ENCODE measurements at regions not wholly inside any gene's neighbourhood (a gene's known extent, or its start where the extent isn't known, plus 50 kb on each side); places are given as distances from the start of the nearest gene placed in this dataset.

DNA sequence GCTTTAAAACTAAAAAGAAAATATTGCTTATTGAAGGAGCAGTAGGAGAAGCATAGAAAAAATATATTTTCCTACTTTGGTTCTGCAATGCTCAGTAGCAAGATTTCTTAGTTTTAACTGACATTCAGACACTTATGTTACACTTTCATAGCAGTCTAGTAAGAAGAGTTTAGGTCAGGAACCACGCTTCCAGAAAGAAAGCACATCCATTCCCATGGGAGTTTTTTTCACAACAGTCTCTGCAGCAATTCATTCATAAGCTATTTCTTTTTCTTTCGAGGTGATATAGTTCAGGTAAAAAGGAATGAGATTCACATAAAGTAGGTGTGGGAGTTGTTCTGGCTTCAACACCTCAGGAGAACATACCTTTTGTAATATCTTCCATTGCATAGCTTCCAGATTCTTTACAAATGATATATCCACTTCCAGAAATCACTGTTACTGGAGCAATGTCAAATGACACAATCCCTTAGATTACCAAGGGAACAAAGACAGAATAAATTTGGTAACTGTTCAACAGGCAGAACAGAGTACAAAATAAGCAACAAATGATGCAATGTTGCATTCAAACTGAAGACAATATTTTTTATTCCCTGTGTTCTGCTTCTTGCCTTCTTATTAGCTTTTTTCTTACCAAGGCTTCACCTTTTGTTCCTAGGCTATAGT is 95.2 kb upstream of the GULP1 start:
- Histone ChIP-seq H3K27me3 (replicated peaks; ENCODE audit: control insufficient read depth, insufficient read depth, low read length) (no peaks in the 10 kb centered on the region), H3K4me3 (replicated peaks; ENCODE audit: low read depth, low read length) (no peak overlapping the region), H3K36me3 (ENCODE audit: control insufficient read depth, insufficient read depth, low read length) (no peaks in the 10 kb centered on the region)
- DNase-seq (ENCODE audit: extremely low read depth, insufficient read length): no peak
- TF ChIP-seq CTCF (IDR thresholded peaks at IDR 0.05; ENCODE audit: insufficient read depth, low read length, poor library complexity, severe bottlenecking): no peak

- no peak for TF ChIP-seq CTCF (IDR thresholded peaks at IDR 0.05; ENCODE audit: insufficient read depth, low read length, poor library complexity, severe bottlenecking)
- H3K27me3 ChIP-seq (replicated peaks; ENCODE audit: control insufficient read depth, insufficient read depth, low read length): no peaks in the 10 kb centered on the region
- no peaks in the 10 kb centered on the region for H3K36me3 ChIP-seq (ENCODE audit: control insufficient read depth, insufficient read depth, low read length)
- no peak overlapping the region for H3K4me3 ChIP-seq (replicated peaks; ENCODE audit: low read depth, low read length)
- DNase-seq (ENCODE audit: extremely low read depth, insufficient read length): no peak
These were observed 92.0 kb upstream of the GULP1 start for GRCh38 chr2:188199716-188200128.

DNA sequence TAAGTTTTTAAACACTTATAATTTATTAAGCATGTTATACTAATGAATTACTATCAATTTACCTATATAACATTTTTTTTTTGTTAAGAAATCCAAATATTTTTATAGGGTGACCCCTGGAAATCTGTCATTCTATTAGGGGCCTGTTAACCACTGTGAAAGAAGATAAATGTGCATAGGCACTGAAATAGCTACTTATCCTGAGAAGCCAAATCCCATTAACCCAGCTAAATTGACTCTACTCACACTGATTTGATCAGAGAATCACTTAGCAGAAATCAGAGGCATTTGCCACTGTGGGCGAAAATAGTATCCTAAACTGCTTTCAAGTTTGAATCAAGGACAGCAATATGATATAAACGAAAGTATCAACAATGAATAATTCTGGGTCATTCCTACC is 90.0 kb upstream of the GULP1 start:
- no peak for DNase-seq (ENCODE audit: extremely low read depth, insufficient read length)
- no peak for TF ChIP-seq CTCF (IDR thresholded peaks at IDR 0.05; ENCODE audit: insufficient read depth, low read length, poor library complexity, severe bottlenecking)
- Histone ChIP-seq H3K36me3 (ENCODE audit: control insufficient read depth, insufficient read depth, low read length) (no peaks in the 10 kb centered on the region), H3K4me3 (replicated peaks; ENCODE audit: low read depth, low read length) (no peak overlapping the region), H3K27me3 (replicated peaks; ENCODE audit: control insufficient read depth, insufficient read depth, low read length) (no peaks in the 10 kb centered on the region)

DNA sequence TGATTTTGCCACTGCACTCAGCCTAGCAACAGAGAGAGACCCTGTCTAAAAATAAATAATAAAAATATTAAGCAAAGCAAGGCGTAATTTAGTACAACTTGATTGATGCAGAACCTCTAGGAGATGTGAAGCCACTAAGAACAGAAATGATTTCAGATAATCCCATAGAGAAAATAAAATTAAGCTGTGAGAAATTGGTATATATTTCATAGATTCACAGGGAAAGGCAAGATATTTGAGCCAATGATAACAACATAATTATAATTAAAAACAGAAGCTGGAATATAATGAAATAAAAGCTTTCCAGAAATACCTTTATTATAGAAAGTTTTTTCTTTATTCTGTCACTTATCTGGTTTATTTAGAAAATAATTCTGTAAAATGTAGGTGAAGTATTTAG is 88.9 kb upstream of the GULP1 start:
- DNase-seq (ENCODE audit: extremely low read depth, insufficient read length): no peak
- H3K36me3 ChIP-seq (ENCODE audit: control insufficient read depth, insufficient read depth, low read length): no peaks in the 10 kb centered on the region
- H3K27me3 ChIP-seq (replicated peaks; ENCODE audit: control insufficient read depth, insufficient read depth, low read length): no peaks in the 10 kb centered on the region
- H3K4me3 ChIP-seq (replicated peaks; ENCODE audit: low read depth, low read length): no peak overlapping the region
- no peak for TF ChIP-seq CTCF (IDR thresholded peaks at IDR 0.05; ENCODE audit: insufficient read depth, low read length, poor library complexity, severe bottlenecking)

- H3K4me3 ChIP-seq (replicated peaks; ENCODE audit: low read depth, low read length): no peak overlapping the region
- H3K27me3 ChIP-seq (replicated peaks; ENCODE audit: control insufficient read depth, insufficient read depth, low read length): no peaks in the 10 kb centered on the region
- H3K36me3 ChIP-seq (ENCODE audit: control insufficient read depth, insufficient read depth, low read length): no peaks in the 10 kb centered on the region
- TF ChIP-seq CTCF (IDR thresholded peaks at IDR 0.05; ENCODE audit: insufficient read depth, low read length, poor library complexity, severe bottlenecking): no peak
- no peak for DNase-seq (ENCODE audit: extremely low read depth, insufficient read length)
These were observed 87.9 kb upstream of the GULP1 start for GRCh38 chr2:188203776-188204175.

GRCh38 chr2:188204824-188205223 is 86.8 kb upstream of the GULP1 start:
- no peaks in the 10 kb centered on the region for H3K27me3 ChIP-seq (replicated peaks; ENCODE audit: control insufficient read depth, insufficient read depth, low read length)
- H3K4me3 ChIP-seq (replicated peaks; ENCODE audit: low read depth, low read length): no peak overlapping the region
- DNase-seq (ENCODE audit: extremely low read depth, insufficient read length): no peak
- no peaks in the 10 kb centered on the region for H3K36me3 ChIP-seq (ENCODE audit: control insufficient read depth, insufficient read depth, low read length)
- no peak for TF ChIP-seq CTCF (IDR thresholded peaks at IDR 0.05; ENCODE audit: insufficient read depth, low read length, poor library complexity, severe bottlenecking)
